K562 (cell line): ENCODE measurements at regions not wholly inside any gene's neighbourhood (a gene's known extent, or its start where the extent isn't known, plus 50 kb on each side); places are given as distances from the start of the nearest gene placed in this dataset.

Experiments
- ATAC-seq: fragments of 200-7000 bp; cut with Tn5 transposase; 3 replicates; pipeline ENCODE4 v1.9.1; 2020; ENCODE audit warnings: moderate library complexity
- BruUV-seq: library from RNA; stranded (reverse); fragments of 400-500 nt; replicated peaks from 2 replicates; lab custom pipeline; 2021; lab: Mats Ljungman, UMichigan
- CTCF ChIA-PET: fragments of 300-600 bp; formaldehyde crosslinking; extraction: SDS; loops from one replicate; lab custom pipeline; 2021; ENCODE audit warnings: low intra/inter-chr PET ratio; lab: Yijun Ruan, JAX
- POLR2A ChIA-PET: fragments of 300-600, 350-650 bp; sonication (Branson Sonifier 250); formaldehyde crosslinking; extraction: SDS; loops from one replicate; lab custom pipeline; 2021; ENCODE audit warnings: antibody characterized with exemption, inconsistent platforms; lab: Yijun Ruan, JAX
- DNase-seq, 4 experiments: peaks; one replicate each; pipeline versions ENCODE4 v3.0.0 to v3.0.0-alpha.2; 2011 to 2018; ENCODE audit warnings: low spot score in 3 of 4, mixed read lengths in 3 of 4; ENCODE audit errors: extremely low read depth in 1 of 4
- FAIRE-seq: peaks from 2 replicates; lab custom pipeline; 2011; peaks lifted over from hg19 to GRCh38; lab: Jason Lieb, UNC
- H2AFZ ChIP-seq: 2 replicates; pipeline ENCODE4 v1.6.0; 2011; ENCODE audit warnings: low read depth, low read length, control low read depth, inconsistent platforms
- H3K27ac ChIP-seq: fragments of 200-600 bp; 3 replicates; pipeline ENCODE4 v1.8.0; 2011; ENCODE audit warnings: low read depth, mild to moderate bottlenecking, control low read depth, inconsistent platforms, low read length, moderate library complexity, mixed read lengths; ENCODE audit errors: extremely low read depth
- H3K27me3 ChIP-seq, 2 experiments: fragments of 300-600 bp in 1 of 2; 2 replicates in 1 of 2; 3 replicates in 1 of 2; pipeline versions ENCODE4 v1.6.0 to v1.8.0; 2011; ENCODE audit warnings: inconsistent platforms in 2 of 2, low read length in 2 of 2, mild to moderate bottlenecking in 1 of 2, mixed read lengths in 1 of 2, moderate library complexity in 1 of 2; ENCODE audit not compliant: control insufficient read depth in 2 of 2, insufficient read depth in 2 of 2
- H3K36me3 ChIP-seq: fragments of 300-600 bp; 3 replicates; pipeline ENCODE4 v1.8.0; 2011; ENCODE audit warnings: mild to moderate bottlenecking, low read length, inconsistent platforms; ENCODE audit not compliant: control insufficient read depth, insufficient read depth
- H3K4me1 ChIP-seq, 2 experiments: fragments of 200-600 bp in 1 of 2; replicated peaks in 1 of 2; 2 replicates in 1 of 2; 3 replicates in 1 of 2; pipeline versions ENCODE4 v1.5.1 to v1.8.0; 2011; ENCODE audit warnings: inconsistent platforms in 2 of 2, low read length in 2 of 2, mild to moderate bottlenecking in 1 of 2, mixed read lengths in 1 of 2, moderate library complexity in 1 of 2; ENCODE audit not compliant: control insufficient read depth in 2 of 2, insufficient read depth in 2 of 2
- H3K4me2 ChIP-seq: 2 replicates; pipeline ENCODE4 v1.6.1; 2011; ENCODE audit warnings: low read length, control low read depth, inconsistent platforms, mixed read lengths; ENCODE audit not compliant: insufficient read depth
- H3K4me3 ChIP-seq: fragments of 200-600 bp; sonication (generic), shearing (Covaris generic); 2 replicates; pipeline ENCODE4 v1.5.1; 2016; ENCODE audit warnings: control low read depth, inconsistent platforms
- H3K79me2 ChIP-seq: fragments of 200-600 bp; 3 replicates; pipeline ENCODE4 v1.8.0; 2011; ENCODE audit warnings: low read length, inconsistent platforms; ENCODE audit not compliant: control insufficient read depth, insufficient read depth
- H3K9ac ChIP-seq, 2 experiments: 2 replicates each; pipeline versions ENCODE4 v1.6.0 to v1.6.1; 2011; ENCODE audit warnings: low read depth in 2 of 2, low read length in 2 of 2, control low read depth in 1 of 2, inconsistent platforms in 1 of 2, mild to moderate bottlenecking in 1 of 2, mixed read lengths in 1 of 2; ENCODE audit not compliant: insufficient read depth in 1 of 2
- H3K9me1 ChIP-seq: one replicate; pipeline ENCODE4 v1.6.0; 2011; ENCODE audit warnings: inconsistent platforms, mild to moderate bottlenecking, low read length, moderate library complexity; ENCODE audit not compliant: control insufficient read depth, insufficient read depth
- H3K9me3 ChIP-seq: replicated peaks from 2 replicates; pipeline ENCODE4 v1.5.1; 2011; ENCODE audit warnings: low read depth, low read length, inconsistent platforms; ENCODE audit not compliant: control insufficient read depth, insufficient read depth
- H4K20me1 ChIP-seq: replicated peaks from 2 replicates; pipeline ENCODE4 v1.6.1; 2011; ENCODE audit warnings: low read length, inconsistent platforms, mixed read lengths; ENCODE audit not compliant: control insufficient read depth, insufficient read depth
- CEBPG ChIP-seq, 3 experiments: fragments of 200-800 bp in 1 of 3; sonication (Bioruptor generic) in 1 of 3; sonication (generic) in 1 of 3; formaldehyde crosslinking in 1 of 3; IDR thresholded peaks in 2 of 3; conservative IDR thresholded peaks in 1 of 3; 2 replicates each; pipeline versions ENCODE4 v1.6.1 to v1.8.0; 2016 to 2022; ENCODE audit warnings: missing compliant biosample characterization in 2 of 3, missing genetic modification characterization in 2 of 3, mild to moderate bottlenecking in 1 of 3, missing genetic modification reagents in 1 of 3
- REST ChIP-seq, 2 experiments: fragments of 450-650 bp; formaldehyde crosslinking in 1 of 2; IDR thresholded peaks; 2 replicates each; pipeline versions ENCODE4 v1.4.0 to v1.6.1; 2014 to 2020; ENCODE audit warnings: mild to moderate bottlenecking in 2 of 2, borderline replicate concordance in 1 of 2, low read depth in 1 of 2
- ZNF445 ChIP-seq: fragments of 250-450 bp; sonication (Bioruptor Pico); IDR thresholded peaks from 2 replicates; pipeline ENCODE4 v1.4.0; 2020; ENCODE audit warnings: low read depth, mild to moderate bottlenecking, moderate library complexity
- WGBS: fragments of 100-300 bp; shearing (Covaris generic); methylation state at CpG from one replicate; pipeline ENCODE4 v1.1.6; 2016; ENCODE audit warnings: low coverage, mixed read lengths; ENCODE audit not compliant: insufficient coverage; ENCODE audit errors: missing lambda C conversion rate; 5-methylcytosine and 5-hydroxymethylcytosine counted together
- in situ Hi-C: fragments of 300-500 bp; cut with MboI; formaldehyde crosslinking; loops from 4 replicates; pipeline ENCODE4 v1.15.0; 2018; ENCODE audit warnings: inconsistent platforms, mixed read lengths
- intact Hi-C: fragments of 100-400 bp; cut with micrococcal nuclease; formaldehyde crosslinking; loops from 2 replicates; pipeline ENCODE4 v1.14.2; 2022

- Histone ChIP-seq H3K36me3 (no peaks in the 10 kb centered on the region), H3K27me3 (no peaks in the 10 kb centered on the region), H3K27ac (no peak overlapping the region), H2AFZ (no peak overlapping the region), H4K20me1 (no peaks in the 10 kb centered on the region), H3K9me3 (0 out of 2 replicates have a peak, but pooled peaks cover 1% of the 10 kb centered on the region), H3K9me1 (no peaks in the 10 kb centered on the region), H3K79me2 (no peaks in the 10 kb centered on the region), H3K4me2 (no peak overlapping the region), H3K4me3 (no peak overlapping the region), H3K9ac (no peak overlapping the region), H3K4me1 (no peaks in the 10 kb centered on the region)
- ChIA-PET CTCF (no interaction called here), POLR2A (no interaction called here)
- in situ Hi-C loops: no loop called here
- intact Hi-C loops: no loop called here
- no TSS peak for BruUV-seq
- no peak for TF ChIP-seq CEBPG (CRISPR knock-in tag; IDR thresholded peaks at IDR 0.05)
- TF ChIP-seq CEBPG (tag; conservative IDR thresholded peaks at IDR 0.05 in 1 of 2, IDR thresholded peaks at IDR 0.05 in 1 of 2): peak in 1 of 2 experiments; percentile 44; a peak in 1 of 4 replicates
- no peak for TF ChIP-seq ZNF445
- FAIRE-seq (no peak), ATAC-seq (no peak), DNase-seq (no peak)
- 0% methylated on average over 4 of the region's 8 CpGs for WGBS
Measured at GRCh38 chr4:20087522-20087911, 164.2 kb upstream of the SLIT2 start.

- 3% methylated on average over 6 of the region's 6 CpGs for WGBS
- Histone ChIP-seq H3K4me3 (no peak overlapping the region), H3K9ac (no peak overlapping the region), H2AFZ (no peak overlapping the region), H3K79me2 (no peaks in the 10 kb centered on the region), H3K4me1 (no peaks in the 10 kb centered on the region), H4K20me1 (no peaks in the 10 kb centered on the region), H3K27me3 (no peaks in the 10 kb centered on the region), H3K27ac (no peak overlapping the region), H3K9me1 (no peaks in the 10 kb centered on the region), H3K36me3 (no peaks in the 10 kb centered on the region), H3K9me3 (0 out of 2 replicates have a peak, but pooled peaks cover 1% of the 10 kb centered on the region), H3K4me2 (no peak overlapping the region)
- FAIRE-seq (no peak), DNase-seq (no peak), ATAC-seq (no peak)
- CTCF ChIA-PET: no interaction called here
- in situ Hi-C loops: no loop called here
- BruUV-seq: no TSS peak
- POLR2A ChIA-PET: no interaction called here
- intact Hi-C loops: no loop called here
- peak; percentile 51 for TF ChIP-seq CEBPG (CRISPR knock-in tag; IDR thresholded peaks at IDR 0.05)
- TF ChIP-seq CEBPG (tag; conservative IDR thresholded peaks at IDR 0.05 in 1 of 2, IDR thresholded peaks at IDR 0.05 in 1 of 2): peak in 1 of 2 experiments; percentile 57; a peak in 1 of 4 replicates
- TF ChIP-seq REST (IDR thresholded peaks at IDR 0.05; ENCODE audit: borderline replicate concordance): no peak
- no peak for TF ChIP-seq REST (CRISPR knock-in tag; IDR thresholded peaks at IDR 0.05; ENCODE audit: low read depth)
Measured at GRCh38 chr4:20086799-20087521, 164.7 kb upstream of the SLIT2 start.
